Kidney (tissue), 13 donors: ENCODE measurements at regions not wholly inside any gene's neighbourhood (a gene's known extent, or its start where the extent isn't known, plus 50 kb on each side); places are given as distances from the start of the nearest gene placed in this dataset.
"Not testable (repeated sequence)": the region's sequence is repeated elsewhere in the genome, so short reads cannot be mapped to it uniquely, and the experiment has no call there.

Experiments
- DNase-seq, 5 donors: peaks; one replicate each; pipeline ENCODE4 v3.0.0-alpha.2; 2013 to 2020
- FAIRE-seq: peaks from 2 replicates; lab custom pipeline; 2012; peaks lifted over from hg19 to GRCh38; lab: Jason Lieb, UNC
- H3K27ac ChIP-seq, 2 donors: one replicate each; pipeline ENCODE4 v1.7.0; 2013; ENCODE audit warnings: low read depth in 2 of 2, low read length in 2 of 2, inconsistent platforms in 1 of 2
- H3K27me3 ChIP-seq: one replicate; pipeline ENCODE4 v1.7.1; 2013; ENCODE audit warnings: low read length, inconsistent platforms; ENCODE audit not compliant: control insufficient read depth, insufficient read depth
- H3K36me3 ChIP-seq, 3 donors: one replicate each; pipeline versions ENCODE4 v1.7.0 to v1.7.1; 2013; ENCODE audit warnings: low read length in 3 of 3, control low read depth in 1 of 3, inconsistent platforms in 1 of 3; ENCODE audit not compliant: insufficient read depth in 3 of 3, control insufficient read depth in 2 of 3
- H3K4me1 ChIP-seq, 3 donors: one replicate each; pipeline versions ENCODE4 v1.7.0 to v1.7.1; 2013; ENCODE audit warnings: low read length in 3 of 3, inconsistent platforms in 1 of 3, low read depth in 1 of 3; ENCODE audit not compliant: control insufficient read depth in 2 of 3, insufficient read depth in 2 of 3
- H3K4me3 ChIP-seq, 3 donors: one replicate each; pipeline versions ENCODE4 v1.7.0 to v1.8.1; 2013; ENCODE audit warnings: low read length in 3 of 3, control low read depth in 1 of 3, inconsistent platforms in 1 of 3
- H3K9ac ChIP-seq, 3 donors: one replicate each; pipeline versions ENCODE4 v1.7.0 to v1.7.1; 2013; ENCODE audit warnings: low read length in 3 of 3, control low read depth in 1 of 3, inconsistent platforms in 1 of 3
- H3K9me3 ChIP-seq, 3 donors: one replicate each; pipeline versions ENCODE4 v1.7.0 to v1.7.1; 2013; ENCODE audit warnings: low read length in 3 of 3, control low read depth in 1 of 3, inconsistent platforms in 1 of 3; ENCODE audit not compliant: control insufficient read depth in 2 of 3, insufficient read depth in 1 of 3
- intact Hi-C: fragments of 100-400 bp; cut with DNase I; formaldehyde crosslinking; loops from one replicate; pipeline ENCODE4 v1.11.1; 2022
- TF ChIP-seq, protein P1 (sequence below): IDR thresholded peaks from 3 replicates; pipeline ENCODE4 v1.5.1; 2012; ENCODE audit warnings: mild to moderate bottlenecking, moderate library complexity, borderline replicate concordance; ENCODE audit not compliant: insufficient read depth; ENCODE audit errors: extremely low read depth
- donor health status: control.
- donor health status: control.
- donor health status: control.
- donor health status: control.
- donor health status: control.
- donor health status: DM: yes; HTN: yes; CAD: no.
- donor health status: Normal renal cell carcinoma (clear cell type).

DNA sequence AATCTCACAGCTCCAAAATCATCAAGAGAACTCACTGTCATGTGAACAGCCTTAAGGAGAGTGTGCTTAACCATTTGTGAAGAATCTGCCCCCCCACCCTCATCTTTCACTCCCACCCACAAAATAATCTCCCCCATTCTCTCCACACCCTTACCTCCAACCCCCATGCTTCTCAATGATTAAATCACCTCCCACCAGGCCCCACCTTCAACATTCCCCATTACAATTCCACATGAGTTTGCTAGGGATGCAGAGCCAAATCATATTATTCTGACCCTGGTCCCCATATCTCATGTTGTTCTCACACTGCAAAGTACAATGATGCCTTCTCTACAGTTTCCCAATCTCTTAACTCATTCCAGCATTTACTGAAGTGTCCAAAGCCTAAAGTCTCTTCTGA, 232.9 kb downstream of the CWH43 start:
- H3K36me3 ChIP-seq, H3K27ac ChIP-seq, H3K9ac ChIP-seq, H3K4me1 ChIP-seq, DNase-seq, H3K27me3 ChIP-seq, H3K4me3 ChIP-seq, intact Hi-C loops, FAIRE-seq: not testable (repeated sequence)
- H3K9me3 ChIP-seq: peaks cover 0 to 10% (median 1%) of the 10 kb centered on the region in 3 donors

DNA sequence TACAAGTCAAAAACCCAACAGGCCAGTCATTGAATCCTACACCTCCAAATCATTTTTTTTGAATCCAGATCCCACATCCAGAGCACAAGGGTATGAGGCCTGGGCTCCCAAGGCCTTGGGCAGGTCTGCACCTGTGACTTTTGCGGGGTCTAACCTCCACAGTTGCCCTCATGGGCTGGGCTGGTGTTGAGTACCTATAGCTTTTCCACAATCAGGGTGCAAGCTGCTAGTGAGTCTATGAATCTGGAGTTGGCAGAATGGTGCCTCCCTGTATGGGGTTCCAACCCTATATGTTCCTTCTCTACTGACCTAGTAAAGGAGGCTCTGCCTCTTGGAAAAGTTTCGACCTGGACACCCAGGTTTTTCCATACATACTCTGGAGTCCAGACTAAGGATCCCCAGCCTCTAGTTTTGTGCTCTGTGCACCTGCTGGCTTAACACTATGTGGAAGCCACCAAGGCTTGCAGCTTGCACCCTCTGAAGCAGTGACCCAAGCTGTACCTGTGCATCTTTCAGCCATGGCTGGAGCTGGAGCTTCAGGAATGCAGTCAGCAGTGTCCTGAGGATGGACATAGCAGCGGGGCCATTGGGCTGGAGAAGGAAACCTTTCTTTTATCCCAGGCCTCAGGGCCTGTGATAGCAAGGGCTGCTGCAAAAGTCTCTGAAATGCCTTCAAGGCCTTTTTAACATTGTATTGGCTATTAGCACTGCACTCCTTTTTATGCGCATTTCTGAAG, 233.6 kb downstream of the CWH43 start:
- FAIRE-seq, H3K9ac ChIP-seq, intact Hi-C loops, H3K9me3 ChIP-seq, H3K4me1 ChIP-seq, H3K36me3 ChIP-seq, H3K27me3 ChIP-seq, H3K4me3 ChIP-seq, H3K27ac ChIP-seq: not testable (repeated sequence)
- DNase-seq: peak in 1 of 5 donors; percentile 43

DNA sequence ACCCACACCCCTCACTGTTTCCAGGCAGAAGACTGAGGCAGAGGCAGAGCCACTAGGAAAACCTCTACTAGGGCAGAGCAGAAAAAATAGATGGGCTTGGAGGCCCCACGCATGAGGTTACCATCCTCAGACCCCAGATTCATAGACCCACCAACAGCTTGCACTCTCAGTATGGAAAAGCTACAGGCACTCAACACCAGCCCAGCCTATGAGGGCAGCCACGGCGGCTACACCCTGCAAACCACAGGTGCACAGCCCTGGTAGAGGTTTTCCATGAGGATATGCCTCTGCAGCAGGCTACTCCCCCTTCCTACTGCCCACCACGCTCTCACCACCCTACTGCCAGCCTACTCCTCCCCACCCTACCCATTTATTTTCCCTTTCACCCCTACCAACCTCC, 235.1 kb downstream of the CWH43 start:
- TF ChIP-seq, protein P1, sequence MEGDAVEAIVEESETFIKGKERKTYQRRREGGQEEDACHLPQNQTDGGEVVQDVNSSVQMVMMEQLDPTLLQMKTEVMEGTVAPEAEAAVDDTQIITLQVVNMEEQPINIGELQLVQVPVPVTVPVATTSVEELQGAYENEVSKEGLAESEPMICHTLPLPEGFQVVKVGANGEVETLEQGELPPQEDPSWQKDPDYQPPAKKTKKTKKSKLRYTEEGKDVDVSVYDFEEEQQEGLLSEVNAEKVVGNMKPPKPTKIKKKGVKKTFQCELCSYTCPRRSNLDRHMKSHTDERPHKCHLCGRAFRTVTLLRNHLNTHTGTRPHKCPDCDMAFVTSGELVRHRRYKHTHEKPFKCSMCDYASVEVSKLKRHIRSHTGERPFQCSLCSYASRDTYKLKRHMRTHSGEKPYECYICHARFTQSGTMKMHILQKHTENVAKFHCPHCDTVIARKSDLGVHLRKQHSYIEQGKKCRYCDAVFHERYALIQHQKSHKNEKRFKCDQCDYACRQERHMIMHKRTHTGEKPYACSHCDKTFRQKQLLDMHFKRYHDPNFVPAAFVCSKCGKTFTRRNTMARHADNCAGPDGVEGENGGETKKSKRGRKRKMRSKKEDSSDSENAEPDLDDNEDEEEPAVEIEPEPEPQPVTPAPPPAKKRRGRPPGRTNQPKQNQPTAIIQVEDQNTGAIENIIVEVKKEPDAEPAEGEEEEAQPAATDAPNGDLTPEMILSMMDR: no peak
- Histone ChIP-seq H3K9me3 (peaks cover 0 to 5% (median 1%) of the 10 kb centered on the region in 3 donors), H3K27ac (no peak overlapping the region), H3K9ac (no peak overlapping the region), H3K4me3 (no peak overlapping the region), H3K36me3 (no peaks in the 10 kb centered on the region), H3K27me3 (no peaks in the 10 kb centered on the region), H3K4me1 (no peaks in the 10 kb centered on the region)
- DNase-seq (peak in 1 of 5 donors; percentile 70), FAIRE-seq (no peak)
- intact Hi-C loops: no loop called here

DNA sequence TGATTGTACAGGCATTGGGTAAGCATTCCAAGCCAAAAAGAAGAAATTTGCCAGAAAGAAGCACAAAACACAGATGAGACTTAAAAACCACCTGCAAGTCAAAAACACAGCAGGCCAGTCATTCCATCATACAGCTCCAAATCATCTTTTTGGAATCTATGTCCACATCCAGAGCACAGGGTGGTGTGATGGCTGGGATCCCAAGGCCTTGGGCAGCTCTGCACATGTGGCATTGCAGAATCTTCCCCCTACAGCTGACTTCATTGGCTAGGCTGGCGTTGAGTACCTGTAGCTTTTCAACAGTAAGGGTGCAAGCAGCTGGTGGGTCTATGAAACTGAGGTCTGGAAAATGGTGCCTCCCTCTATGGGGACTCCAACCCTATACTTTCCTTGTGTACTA, 236.7 kb downstream of the CWH43 start:
- H3K9ac ChIP-seq, H3K27ac ChIP-seq, FAIRE-seq, H3K9me3 ChIP-seq, intact Hi-C loops, H3K4me1 ChIP-seq, H3K27me3 ChIP-seq, DNase-seq, H3K36me3 ChIP-seq, H3K4me3 ChIP-seq: not testable (repeated sequence)

DNA sequence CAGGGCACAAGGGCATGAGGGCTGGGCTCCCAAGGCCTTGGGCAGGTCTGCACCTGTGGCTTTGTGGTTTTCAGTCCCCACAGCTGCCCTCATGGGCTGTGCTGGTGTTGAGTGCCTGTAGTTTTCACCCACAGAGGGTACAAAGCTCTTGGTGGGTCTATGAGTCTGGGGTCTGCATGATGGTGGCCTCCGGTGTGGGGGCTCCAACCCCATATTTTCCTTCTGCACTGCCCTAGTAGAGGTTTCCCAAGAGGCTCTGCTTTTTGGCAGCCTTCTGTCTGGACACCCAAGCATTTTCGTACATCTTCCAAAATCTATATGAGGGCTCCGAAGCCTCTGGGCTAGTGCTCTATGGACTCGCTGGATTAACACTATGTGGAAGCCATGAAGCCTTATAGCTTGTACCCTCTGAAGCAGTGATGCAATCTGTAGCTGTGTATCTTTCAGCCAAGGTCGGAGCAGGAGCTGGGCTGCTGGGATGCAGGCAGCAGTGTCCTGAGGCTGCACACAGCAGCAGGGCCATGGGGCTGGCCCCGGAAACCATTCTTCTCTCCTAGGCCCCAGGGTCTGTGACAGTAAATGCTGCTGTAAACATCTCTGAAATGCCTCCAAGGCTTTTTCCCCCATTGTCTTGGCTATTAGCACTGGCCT, 240.3 kb downstream of the CWH43 start:
- H3K27me3 ChIP-seq, H3K9ac ChIP-seq, H3K4me1 ChIP-seq, H3K27ac ChIP-seq, intact Hi-C loops, H3K9me3 ChIP-seq, FAIRE-seq, H3K36me3 ChIP-seq, H3K4me3 ChIP-seq: not testable (repeated sequence)
- peak in 1 of 5 donors; percentile 51 for DNase-seq

DNA sequence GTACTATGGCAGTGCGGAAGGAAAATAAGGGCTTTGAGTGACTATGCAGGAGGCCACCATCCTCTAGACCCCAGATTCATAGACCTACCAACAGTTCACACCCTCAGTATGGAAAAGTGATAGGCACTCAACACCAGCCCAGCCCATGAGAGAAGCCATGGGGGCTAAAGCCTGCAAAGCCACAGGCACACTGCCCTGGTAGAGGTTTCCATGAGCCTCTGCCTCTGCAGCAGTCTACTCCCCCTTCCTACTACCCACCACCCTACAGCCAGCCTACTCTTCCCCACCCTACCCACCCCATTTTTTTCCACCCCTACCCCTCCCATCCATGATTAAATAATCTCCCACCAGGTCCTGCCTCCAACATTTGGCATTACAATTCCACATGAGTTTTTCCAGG, 241.9 kb downstream of the CWH43 start:
- intact Hi-C loops, H3K36me3 ChIP-seq, H3K27me3 ChIP-seq, H3K9ac ChIP-seq, H3K27ac ChIP-seq, FAIRE-seq, H3K9me3 ChIP-seq, H3K4me3 ChIP-seq, H3K4me1 ChIP-seq: not testable (repeated sequence)
- DNase-seq: peak in 1 of 5 donors; percentile 55

DNA sequence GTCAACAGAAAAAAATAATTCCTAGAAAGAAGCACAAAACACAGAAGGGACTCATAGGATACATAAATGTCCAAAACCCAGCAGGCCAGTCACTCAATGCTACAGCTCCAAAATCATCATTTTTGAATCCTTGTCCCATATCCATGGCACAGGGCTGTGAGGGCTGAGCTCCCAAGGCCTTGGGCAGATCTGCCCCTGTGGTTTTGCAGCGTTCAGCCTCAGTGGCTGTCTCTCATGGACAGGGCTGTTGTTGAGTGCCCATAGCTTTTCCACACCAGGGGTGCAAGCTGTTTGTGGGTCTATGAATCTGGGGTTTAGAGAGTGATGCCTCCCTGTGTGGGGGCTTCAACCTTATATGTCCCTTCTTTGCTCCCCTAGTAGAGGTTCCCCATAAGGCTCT, 243.2 kb downstream of the CWH43 start:
- H3K4me3 ChIP-seq, H3K27ac ChIP-seq, H3K9ac ChIP-seq, H3K36me3 ChIP-seq, H3K4me1 ChIP-seq, FAIRE-seq, H3K27me3 ChIP-seq, intact Hi-C loops, H3K9me3 ChIP-seq, DNase-seq: not testable (repeated sequence)
